ENCODE measurements at regions not wholly inside any gene's neighbourhood (a gene's known extent, or its start where the extent isn't known, plus 50 kb on each side); places are given as distances from the start of the nearest gene placed in this dataset.

DNA sequence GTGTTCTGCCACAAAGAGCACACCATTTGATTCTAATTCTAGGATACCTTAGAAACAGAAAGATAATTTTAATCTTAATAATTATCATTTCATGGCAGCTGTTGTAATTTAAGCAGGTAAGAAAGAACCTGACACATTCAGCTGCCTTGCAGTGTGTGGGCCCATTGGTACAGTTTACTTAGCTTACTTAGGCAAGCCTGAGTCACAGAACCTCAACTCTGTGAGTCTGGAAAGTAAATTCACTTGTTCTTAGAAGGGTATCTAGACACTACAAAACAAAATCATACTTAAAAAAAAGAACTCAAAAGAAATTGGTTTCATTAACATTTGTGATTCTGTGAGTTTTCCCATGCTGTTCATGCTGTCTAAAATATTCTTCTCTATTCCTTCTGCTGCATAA lies 956.3 kb upstream of the SLC39A10 start:
- no peak for TF ChIP-seq POLR2A (IDR thresholded peaks at IDR 0.05)
- TF ChIP-seq, protein P1, sequence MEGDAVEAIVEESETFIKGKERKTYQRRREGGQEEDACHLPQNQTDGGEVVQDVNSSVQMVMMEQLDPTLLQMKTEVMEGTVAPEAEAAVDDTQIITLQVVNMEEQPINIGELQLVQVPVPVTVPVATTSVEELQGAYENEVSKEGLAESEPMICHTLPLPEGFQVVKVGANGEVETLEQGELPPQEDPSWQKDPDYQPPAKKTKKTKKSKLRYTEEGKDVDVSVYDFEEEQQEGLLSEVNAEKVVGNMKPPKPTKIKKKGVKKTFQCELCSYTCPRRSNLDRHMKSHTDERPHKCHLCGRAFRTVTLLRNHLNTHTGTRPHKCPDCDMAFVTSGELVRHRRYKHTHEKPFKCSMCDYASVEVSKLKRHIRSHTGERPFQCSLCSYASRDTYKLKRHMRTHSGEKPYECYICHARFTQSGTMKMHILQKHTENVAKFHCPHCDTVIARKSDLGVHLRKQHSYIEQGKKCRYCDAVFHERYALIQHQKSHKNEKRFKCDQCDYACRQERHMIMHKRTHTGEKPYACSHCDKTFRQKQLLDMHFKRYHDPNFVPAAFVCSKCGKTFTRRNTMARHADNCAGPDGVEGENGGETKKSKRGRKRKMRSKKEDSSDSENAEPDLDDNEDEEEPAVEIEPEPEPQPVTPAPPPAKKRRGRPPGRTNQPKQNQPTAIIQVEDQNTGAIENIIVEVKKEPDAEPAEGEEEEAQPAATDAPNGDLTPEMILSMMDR (IDR thresholded peaks at IDR 0.05): no peak
- no peak for TF ChIP-seq EP300 (IDR thresholded peaks at IDR 0.05)

All from sigmoid colon (tissue), 4 donors.